ENCODE measurements at regions not wholly inside any gene's neighbourhood (a gene's known extent, or its start where the extent isn't known, plus 50 kb on each side); places are given as distances from the start of the nearest gene placed in this dataset.
"Not testable (repeated sequence)": the region's sequence is repeated elsewhere in the genome, so short reads cannot be mapped to it uniquely, and the experiment has no call there.

DNA sequence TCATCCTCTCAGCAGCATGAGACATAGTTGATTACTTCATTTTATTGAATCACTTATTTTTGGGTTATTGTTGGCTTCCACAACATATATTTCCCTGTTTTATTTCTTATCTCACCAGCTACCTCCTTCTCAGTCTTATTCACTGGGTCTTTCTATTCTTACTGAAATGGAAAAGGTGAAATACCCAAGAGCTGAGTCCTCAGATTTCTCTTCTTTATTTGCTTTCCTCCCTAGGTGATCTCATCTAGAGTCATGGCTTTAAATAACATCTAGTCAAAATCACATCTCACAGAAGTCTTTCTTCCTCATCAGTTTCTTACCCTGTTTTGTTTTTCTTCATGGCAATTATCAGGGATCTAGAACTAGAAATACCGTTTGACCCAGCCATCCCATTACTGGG, 105.0 kb upstream of the RBBP8 start:
- no peak for DNase-seq (ENCODE audit: low read depth, low spot score)
- in situ Hi-C loops (cut with HindIII; ENCODE audit: low pct_unique_long_range_greater_than_20kb, low sequenced_read_pairs): no loop called here

- in situ Hi-C loops (cut with HindIII; ENCODE audit: low pct_unique_long_range_greater_than_20kb, low sequenced_read_pairs); DNase-seq (ENCODE audit: low read depth, low spot score): not testable (repeated sequence)
These were observed 104.5 kb upstream of the RBBP8 start for GRCh38 chr18:22828583-22828982.

- in situ Hi-C loops (cut with HindIII; ENCODE audit: low pct_unique_long_range_greater_than_20kb, low sequenced_read_pairs): no loop called here
- peak; percentile 30 for DNase-seq (ENCODE audit: low read depth, low spot score)
These were observed 103.3 kb upstream of the RBBP8 start for GRCh38 chr18:22829781-22830180.

DNA sequence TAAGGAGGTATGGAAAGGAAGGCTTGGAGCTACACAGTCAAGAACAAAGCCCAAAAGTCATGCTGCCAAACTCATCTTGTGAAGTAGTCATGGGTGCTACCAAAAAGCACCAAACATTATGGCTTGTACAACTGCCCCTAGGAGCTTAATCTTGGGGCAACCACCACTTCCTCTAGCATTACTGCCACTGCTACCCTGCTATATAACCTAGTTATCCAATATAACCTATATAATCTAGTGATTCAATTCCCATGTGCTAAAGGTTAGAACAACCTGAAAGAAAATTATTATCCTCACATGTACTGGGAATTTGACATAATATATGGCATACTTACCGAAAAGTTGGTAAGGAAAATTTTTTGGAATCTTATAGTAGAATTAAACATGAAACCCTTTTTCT, 102.6 kb upstream of the RBBP8 start:
- DNase-seq (ENCODE audit: low read depth, low spot score): no peak
- in situ Hi-C loops (cut with HindIII; ENCODE audit: low pct_unique_long_range_greater_than_20kb, low sequenced_read_pairs): no loop called here

GRCh38 chr18:22831441-22831904, 101.7 kb upstream of the RBBP8 start:
- no peak for DNase-seq (ENCODE audit: low read depth, low spot score)
- in situ Hi-C loops (cut with HindIII; ENCODE audit: low pct_unique_long_range_greater_than_20kb, low sequenced_read_pairs): no loop called here

GRCh38 chr18:22836932-22837331, 96.2 kb upstream of the RBBP8 start:
- DNase-seq (ENCODE audit: low read depth, low spot score): no peak
- in situ Hi-C loops (cut with HindIII; ENCODE audit: low pct_unique_long_range_greater_than_20kb, low sequenced_read_pairs): no loop called here

- in situ Hi-C loops (cut with HindIII; ENCODE audit: low pct_unique_long_range_greater_than_20kb, low sequenced_read_pairs): no loop called here
These were observed 94.9 kb upstream of the RBBP8 start for GRCh38 chr18:22838221-22838620.

GRCh38 chr18:22838639-22839277, 94.4 kb upstream of the RBBP8 start:
- DNase-seq (ENCODE audit: low read depth, low spot score): no peak
- in situ Hi-C loops (cut with HindIII; ENCODE audit: low pct_unique_long_range_greater_than_20kb, low sequenced_read_pairs): no loop called here

More at GRCh38 chr18:22838221-22838620, 94.9 kb upstream of the RBBP8 start:
- no peak for DNase-seq (ENCODE audit: low read depth, low spot score)

GRCh38 chr18:22839340-22839821, 93.7 kb upstream of the RBBP8 start:
- DNase-seq (ENCODE audit: low read depth, low spot score): no peak
- in situ Hi-C loops (cut with HindIII; ENCODE audit: low pct_unique_long_range_greater_than_20kb, low sequenced_read_pairs): no loop called here

- no peak for DNase-seq (ENCODE audit: low read depth, low spot score)
- in situ Hi-C loops (cut with HindIII; ENCODE audit: low pct_unique_long_range_greater_than_20kb, low sequenced_read_pairs): no loop called here
These were observed 92.5 kb upstream of the RBBP8 start for GRCh38 chr18:22840606-22841144.

DNA sequence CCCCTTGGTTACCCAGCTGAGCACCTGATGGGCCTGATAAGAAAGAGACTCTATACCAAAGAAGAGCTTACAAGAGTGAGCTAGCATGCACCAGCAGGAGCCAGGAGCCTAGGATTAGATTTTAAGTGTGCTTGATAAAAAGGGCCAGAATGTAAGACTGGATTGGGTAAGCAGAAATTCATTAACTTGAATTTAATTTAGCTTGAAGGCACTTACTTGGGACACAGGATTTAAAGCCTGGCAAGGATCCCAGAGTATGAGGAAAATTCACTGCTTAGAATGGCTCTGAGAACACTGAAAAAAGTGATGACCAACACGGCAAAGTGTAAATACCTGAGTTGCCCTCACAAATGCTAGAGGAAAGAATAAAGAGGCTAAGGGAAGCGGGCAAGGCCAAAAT, 91.3 kb upstream of the RBBP8 start:
- in situ Hi-C loops (cut with HindIII; ENCODE audit: low pct_unique_long_range_greater_than_20kb, low sequenced_read_pairs): no loop called here
- DNase-seq (ENCODE audit: low read depth, low spot score): no peak

DNA sequence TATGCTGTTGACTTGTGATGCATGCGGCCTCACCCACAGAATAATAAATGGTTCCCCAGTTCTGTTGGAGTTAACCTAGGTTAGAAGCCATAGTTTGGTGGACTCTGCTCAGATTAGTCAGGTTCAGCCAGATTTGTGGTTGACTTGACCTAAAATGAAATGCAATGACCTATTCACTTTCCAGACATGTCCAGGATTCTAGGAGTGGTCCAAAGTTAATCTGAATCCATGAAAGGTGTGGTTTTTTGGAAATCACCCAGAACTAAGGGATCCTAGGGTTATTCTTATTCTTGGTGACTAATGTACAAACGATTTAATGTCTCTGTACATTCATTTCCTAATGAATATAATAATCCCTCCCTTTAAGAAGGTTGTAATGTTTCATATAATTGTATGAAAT, 88.9 kb upstream of the RBBP8 start:
- no peak for DNase-seq (ENCODE audit: low read depth, low spot score)
- in situ Hi-C loops (cut with HindIII; ENCODE audit: low pct_unique_long_range_greater_than_20kb, low sequenced_read_pairs): no loop called here

DNA sequence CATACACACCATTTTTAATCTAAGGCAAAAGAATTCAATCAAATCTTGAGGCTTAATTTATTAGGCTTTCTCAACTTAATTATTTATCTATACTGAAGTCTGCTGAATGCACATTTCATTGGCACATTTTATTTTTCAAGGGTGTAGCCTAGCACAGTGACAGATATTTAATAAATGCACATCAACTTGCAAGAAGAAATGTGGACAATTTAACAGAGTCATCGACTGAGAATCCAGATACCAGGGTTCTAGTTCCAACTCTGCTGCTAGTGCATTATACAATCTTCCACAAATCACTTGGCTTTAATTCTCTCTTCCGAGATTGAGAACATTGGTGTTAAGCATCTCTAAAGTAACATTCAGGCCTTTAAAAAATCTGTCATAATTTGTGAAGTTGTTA, 88.5 kb upstream of the RBBP8 start:
- no peak for DNase-seq (ENCODE audit: low read depth, low spot score)
- in situ Hi-C loops (cut with HindIII; ENCODE audit: low pct_unique_long_range_greater_than_20kb, low sequenced_read_pairs): no loop called here

- in situ Hi-C loops (cut with HindIII; ENCODE audit: low pct_unique_long_range_greater_than_20kb, low sequenced_read_pairs): no loop called here
- peak; percentile 59 for DNase-seq (ENCODE audit: low read depth, low spot score)
These were observed 86.9 kb upstream of the RBBP8 start for GRCh38 chr18:22846088-22846683.

DNA sequence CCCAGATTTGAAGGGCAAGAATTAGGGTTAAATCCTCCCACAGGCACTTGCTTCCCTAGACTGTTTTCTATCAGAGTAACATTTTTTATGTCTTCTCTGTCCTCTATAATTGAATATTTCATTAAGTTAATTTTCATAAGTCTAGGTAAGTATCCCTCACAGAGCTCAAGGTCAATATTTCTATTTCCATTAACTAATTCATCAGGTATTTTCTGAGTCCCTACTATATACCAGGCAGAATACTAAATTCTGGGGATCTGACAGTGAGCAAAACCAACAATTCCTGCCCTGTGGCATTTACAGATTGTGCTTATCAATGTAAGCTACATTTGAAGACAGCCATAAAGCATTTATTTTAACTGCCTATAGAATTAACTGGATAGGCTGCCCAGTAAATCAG, 86.4 kb upstream of the RBBP8 start:
- no peak for DNase-seq (ENCODE audit: low read depth, low spot score)
- in situ Hi-C loops (cut with HindIII; ENCODE audit: low pct_unique_long_range_greater_than_20kb, low sequenced_read_pairs): no loop called here

GRCh38 chr18:22847392-22847791, 85.7 kb upstream of the RBBP8 start:
- DNase-seq (ENCODE audit: low read depth, low spot score): no peak
- in situ Hi-C loops (cut with HindIII; ENCODE audit: low pct_unique_long_range_greater_than_20kb, low sequenced_read_pairs): no loop called here

- in situ Hi-C loops (cut with HindIII; ENCODE audit: low pct_unique_long_range_greater_than_20kb, low sequenced_read_pairs): no loop called here
These were observed 85.2 kb upstream of the RBBP8 start for GRCh38 chr18:22847867-22848451.

DNA sequence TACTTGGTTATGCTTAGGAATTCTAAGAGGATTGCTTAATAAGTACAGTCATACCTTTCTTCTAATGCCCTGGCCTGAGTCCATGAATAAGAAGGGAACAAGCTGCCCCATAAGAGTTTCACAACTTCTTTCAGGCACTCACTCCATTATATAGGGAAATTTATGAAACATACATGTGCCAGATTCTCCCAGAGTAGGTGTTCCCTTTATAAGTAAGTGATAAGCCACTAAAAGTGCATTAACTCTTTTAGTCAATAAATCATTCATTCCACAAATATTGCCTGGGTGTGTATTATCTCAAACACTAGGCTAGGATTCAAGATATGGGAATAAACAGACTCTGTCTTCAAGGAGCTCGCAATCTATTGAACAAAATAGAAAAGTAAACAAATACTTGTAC, 84.5 kb upstream of the RBBP8 start:
- DNase-seq (ENCODE audit: low read depth, low spot score): no peak
- in situ Hi-C loops (cut with HindIII; ENCODE audit: low pct_unique_long_range_greater_than_20kb, low sequenced_read_pairs): no loop called here

More at GRCh38 chr18:22847867-22848451, 85.2 kb upstream of the RBBP8 start:
- DNase-seq (ENCODE audit: low read depth, low spot score): no peak

- in situ Hi-C loops (cut with HindIII; ENCODE audit: low pct_unique_long_range_greater_than_20kb, low sequenced_read_pairs): no loop called here
- DNase-seq (ENCODE audit: low read depth, low spot score): no peak
These were observed 76.3 kb upstream of the RBBP8 start for GRCh38 chr18:22856870-22857269.

Data from SK-MEL-5 (cell line).